Lower lobe of right lung (tissue), 2 donors: ENCODE measurements at regions not wholly inside any gene's neighbourhood (a gene's known extent, or its start where the extent isn't known, plus 50 kb on each side); places are given as distances from the start of the nearest gene placed in this dataset.
"Not testable (repeated sequence)": the region's sequence is repeated elsewhere in the genome, so short reads cannot be mapped to it uniquely, and the experiment has no call there.

ENCODE experiments used
- ATAC-seq, 2 donors: fragments of 200-7000 bp; cut with Tn5 transposase; one replicate each; pipeline ENCODE4 v1.9.1; 2020 to 2022; ENCODE audit warnings: mild to moderate bottlenecking in 2 of 2, moderate library complexity in 2 of 2
- DNase-seq: peaks from one replicate; pipeline ENCODE4 v3.0.0-alpha.2; 2020
- H3K27ac ChIP-seq: fragments of 200-600 bp; one replicate; pipeline ENCODE4 v1.8.0; 2022
- H3K27me3 ChIP-seq: fragments of 200-600 bp; one replicate; pipeline ENCODE4 v1.8.0; 2022; ENCODE audit warnings: low read depth
- H3K36me3 ChIP-seq: fragments of 200-600 bp; one replicate; pipeline ENCODE4 v1.8.0; 2022; ENCODE audit warnings: mild to moderate bottlenecking
- H3K4me1 ChIP-seq: fragments of 200-600 bp; one replicate; pipeline ENCODE4 v1.8.0; 2022
- H3K4me3 ChIP-seq: fragments of 200-600 bp; one replicate; pipeline ENCODE4 v1.8.0; 2022; ENCODE audit warnings: mild to moderate bottlenecking
- H3K9me3 ChIP-seq: fragments of 200-600 bp; one replicate; pipeline ENCODE4 v1.8.0; 2022
- intact Hi-C: fragments of 100-400 bp; cut with DNase I; formaldehyde crosslinking; loops from one replicate; pipeline ENCODE4 v1.11.0; 2022
- TF ChIP-seq, protein P1 (sequence below): fragments of 200-600 bp; IDR thresholded peaks from one replicate; pipeline ENCODE4 v1.8.0; 2022; ENCODE audit warnings: antibody characterized with exemption, mild to moderate bottlenecking
- donor health status: DM: no; HTN: yes; CAD: no; lungs with severe emphysema.

DNA sequence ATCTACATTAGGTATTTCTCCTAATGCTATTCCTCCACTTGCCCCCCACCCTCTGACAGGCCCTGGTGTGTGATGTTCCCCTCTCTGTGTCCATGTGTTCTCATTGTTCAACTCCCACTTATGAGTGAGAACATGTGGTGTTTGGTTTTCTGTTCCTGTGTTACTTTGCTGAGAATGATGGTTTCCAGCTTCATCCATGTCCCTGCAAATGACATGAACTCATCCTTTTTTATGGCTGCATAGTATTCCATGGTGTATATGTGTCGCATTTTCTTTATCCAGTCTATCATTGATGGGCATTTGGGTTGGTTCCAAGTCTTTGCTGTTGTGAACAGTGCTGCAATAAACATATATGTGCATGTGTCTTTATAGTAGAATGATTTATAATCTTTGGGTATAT lies 50.6 kb upstream of the GRHL3 start:
- H3K27ac ChIP-seq, H3K9me3 ChIP-seq, ATAC-seq, H3K36me3 ChIP-seq, intact Hi-C loops, H3K4me3 ChIP-seq, DNase-seq, H3K27me3 ChIP-seq, H3K4me1 ChIP-seq: not testable (repeated sequence)

DNA sequence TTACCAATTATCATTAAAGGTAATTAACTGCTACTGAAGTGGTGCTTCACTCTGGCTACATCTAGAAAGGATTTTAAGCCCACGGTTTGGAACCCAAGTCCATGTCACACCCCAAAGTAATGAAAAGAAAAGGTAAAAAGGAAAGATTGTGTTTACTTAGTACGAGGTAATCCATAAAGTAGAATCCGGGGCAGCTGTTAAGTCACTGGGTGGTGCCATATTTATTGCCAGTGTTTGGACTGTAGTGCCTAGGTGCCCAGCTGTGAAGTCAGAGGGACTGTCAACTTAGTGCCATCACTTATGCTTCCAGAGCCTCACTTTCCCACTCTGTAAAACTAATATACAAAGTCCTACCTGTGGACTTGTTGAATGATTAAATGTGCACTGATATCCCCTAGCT lies 52.2 kb upstream of the GRHL3 start:
- Histone ChIP-seq H3K9me3 (no peaks in the 10 kb centered on the region), H3K4me1 (no peaks in the 10 kb centered on the region), H3K27ac (no peak overlapping the region), H3K4me3 (no peak overlapping the region), H3K27me3 (no peaks in the 10 kb centered on the region), H3K36me3 (no peaks in the 10 kb centered on the region)
- ATAC-seq: no peak
- no peak for DNase-seq
- intact Hi-C loops: no loop called here
- TF ChIP-seq, protein P1, sequence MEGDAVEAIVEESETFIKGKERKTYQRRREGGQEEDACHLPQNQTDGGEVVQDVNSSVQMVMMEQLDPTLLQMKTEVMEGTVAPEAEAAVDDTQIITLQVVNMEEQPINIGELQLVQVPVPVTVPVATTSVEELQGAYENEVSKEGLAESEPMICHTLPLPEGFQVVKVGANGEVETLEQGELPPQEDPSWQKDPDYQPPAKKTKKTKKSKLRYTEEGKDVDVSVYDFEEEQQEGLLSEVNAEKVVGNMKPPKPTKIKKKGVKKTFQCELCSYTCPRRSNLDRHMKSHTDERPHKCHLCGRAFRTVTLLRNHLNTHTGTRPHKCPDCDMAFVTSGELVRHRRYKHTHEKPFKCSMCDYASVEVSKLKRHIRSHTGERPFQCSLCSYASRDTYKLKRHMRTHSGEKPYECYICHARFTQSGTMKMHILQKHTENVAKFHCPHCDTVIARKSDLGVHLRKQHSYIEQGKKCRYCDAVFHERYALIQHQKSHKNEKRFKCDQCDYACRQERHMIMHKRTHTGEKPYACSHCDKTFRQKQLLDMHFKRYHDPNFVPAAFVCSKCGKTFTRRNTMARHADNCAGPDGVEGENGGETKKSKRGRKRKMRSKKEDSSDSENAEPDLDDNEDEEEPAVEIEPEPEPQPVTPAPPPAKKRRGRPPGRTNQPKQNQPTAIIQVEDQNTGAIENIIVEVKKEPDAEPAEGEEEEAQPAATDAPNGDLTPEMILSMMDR: no peak

DNA sequence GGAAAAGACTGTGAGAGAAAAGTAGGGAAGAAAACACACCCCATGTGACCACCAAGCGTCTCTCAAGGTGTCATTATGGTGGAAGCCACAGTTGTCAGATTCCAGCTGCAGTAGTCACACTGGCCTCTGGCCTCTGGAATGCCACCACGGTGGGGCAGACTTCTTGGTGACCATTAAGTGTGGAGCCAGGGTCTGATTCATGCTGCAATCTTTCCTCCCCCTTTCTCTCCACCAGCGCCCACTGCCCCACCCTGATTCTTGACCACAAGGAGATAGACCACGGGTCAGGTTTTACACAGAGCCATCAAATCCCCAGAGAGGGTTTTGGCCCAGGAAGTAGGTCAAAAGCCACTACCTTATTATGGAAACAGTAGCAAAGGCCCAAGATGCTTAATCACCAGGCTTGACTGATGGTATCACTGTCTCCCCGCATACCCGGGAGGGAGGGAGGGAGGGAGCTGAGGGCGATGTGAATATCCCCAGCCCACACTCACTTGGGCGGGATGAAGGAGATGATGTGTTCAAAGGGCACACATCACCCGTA lies 52.7 kb upstream of the GRHL3 start:
- Histone ChIP-seq H3K27me3 (no peaks in the 10 kb centered on the region), H3K9me3 (no peaks in the 10 kb centered on the region), H3K27ac (no peak overlapping the region), H3K36me3 (no peaks in the 10 kb centered on the region), H3K4me3 (no peak overlapping the region), H3K4me1 (no peaks in the 10 kb centered on the region)
- DNase-seq: no peak
- TF ChIP-seq, protein P1: no peak
- no peak for ATAC-seq
- intact Hi-C loops: no loop called here

DNA sequence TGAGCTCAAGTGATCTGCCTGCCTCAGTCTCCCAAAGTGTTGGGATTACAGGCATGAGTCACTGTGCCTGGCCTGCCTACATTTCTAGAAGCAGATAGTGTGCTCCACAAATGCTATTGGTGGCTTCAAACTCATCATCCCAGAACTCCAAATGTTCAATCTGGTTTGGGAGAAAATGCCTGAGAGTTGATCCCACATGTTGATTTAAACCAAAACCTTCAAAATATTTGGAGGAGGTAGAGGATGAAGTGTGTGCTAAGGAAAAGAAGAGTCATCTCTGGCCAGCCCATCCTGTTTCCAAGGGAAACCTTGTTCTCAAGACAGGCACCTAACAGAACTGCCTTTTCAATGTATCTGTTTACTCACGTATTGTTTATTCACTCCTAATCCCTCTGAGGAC lies 55.4 kb upstream of the GRHL3 start:
- intact Hi-C loops: no loop called here
- ATAC-seq: no peak

DNA sequence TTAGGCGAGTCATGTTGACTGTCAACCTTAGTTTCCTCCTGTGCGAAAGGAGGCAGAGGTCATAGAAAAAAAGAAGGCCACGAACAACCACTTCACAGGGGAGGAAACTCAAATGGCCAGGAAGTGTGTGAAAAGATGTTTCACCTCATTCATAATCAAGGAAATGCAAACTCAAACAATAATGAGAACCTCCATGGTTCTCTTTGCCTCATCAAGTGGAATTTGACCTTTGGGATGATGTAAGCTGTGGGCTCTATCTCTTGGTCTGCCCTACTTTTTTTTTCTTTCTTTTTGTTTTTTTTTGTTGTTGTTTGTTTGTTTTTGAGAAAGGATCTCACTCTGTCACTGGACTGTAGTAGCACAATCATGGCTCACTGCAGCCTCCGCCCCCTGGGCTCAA lies 55.9 kb upstream of the GRHL3 start:
- DNase-seq (no peak), ATAC-seq (no peak)
- no peaks in the 10 kb centered on the region for H3K4me1 ChIP-seq
- H3K27me3 ChIP-seq: no peaks in the 10 kb centered on the region
- H3K9me3 ChIP-seq: no peaks in the 10 kb centered on the region
- H3K4me3 ChIP-seq: no peak overlapping the region
- no peak overlapping the region for H3K27ac ChIP-seq
- intact Hi-C loops: no loop called here
- TF ChIP-seq, protein P1: no peak
- no peaks in the 10 kb centered on the region for H3K36me3 ChIP-seq

More for the DNA sequence above, 55.4 kb upstream of the GRHL3 start:
- DNase-seq: no peak
- H3K9me3 ChIP-seq: no peaks in the 10 kb centered on the region
- no peaks in the 10 kb centered on the region for H3K36me3 ChIP-seq
- TF ChIP-seq, protein P1: no peak
- no peak overlapping the region for H3K27ac ChIP-seq
- no peaks in the 10 kb centered on the region for H3K27me3 ChIP-seq
- no peaks in the 10 kb centered on the region for H3K4me1 ChIP-seq
- H3K4me3 ChIP-seq: no peak overlapping the region

DNA sequence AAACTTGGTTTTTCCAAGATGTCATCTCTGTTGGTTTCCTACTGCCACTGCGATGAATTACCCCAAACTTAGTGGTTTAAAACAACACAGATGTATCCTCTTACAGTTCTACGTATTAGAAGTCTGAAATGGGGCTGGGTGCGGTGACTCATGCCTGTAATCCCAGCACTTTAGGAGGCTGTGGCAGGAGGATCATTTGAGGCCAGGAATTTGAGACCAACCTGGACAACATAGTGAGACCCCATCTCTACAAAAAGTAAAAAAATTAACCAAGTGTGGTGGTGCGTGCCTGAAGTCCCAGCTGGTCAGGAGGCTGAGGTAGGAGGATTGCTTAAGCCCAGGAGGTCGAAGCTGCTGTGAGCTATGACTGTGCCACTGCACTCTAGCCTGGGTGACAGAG lies 57.2 kb upstream of the GRHL3 start:
- DNase-seq: no peak
- no peaks in the 10 kb centered on the region for H3K4me1 ChIP-seq
- H3K36me3 ChIP-seq: no peaks in the 10 kb centered on the region
- no peaks in the 10 kb centered on the region for H3K9me3 ChIP-seq
- no peak overlapping the region for H3K27ac ChIP-seq
- TF ChIP-seq, protein P1: no peak
- no peak overlapping the region for H3K4me3 ChIP-seq
- no peak for ATAC-seq
- H3K27me3 ChIP-seq: no peaks in the 10 kb centered on the region
- intact Hi-C loops: no loop called here
